GM12878 (cell line): ENCODE measurements at regions not wholly inside any gene's neighbourhood (a gene's known extent, or its start where the extent isn't known, plus 50 kb on each side); places are given as distances from the start of the nearest gene placed in this dataset.

Experiments
- ATAC-seq: fragments of 200-7000 bp; cut with Tn5 transposase; 3 replicates; pipeline ENCODE4 v1.9.1; 2020; ENCODE audit warnings: mild to moderate bottlenecking, moderate library complexity
- BruUV-seq: library from RNA; stranded (reverse); fragments of 400-500 nt; replicated peaks from 2 replicates; lab custom pipeline; 2021; lab: Mats Ljungman, UMichigan
- CTCF ChIA-PET: fragments of 300-600 bp; sonication (Branson Sonifier 250); formaldehyde crosslinking; extraction: SDS; loops from one replicate; lab custom pipeline; 2021; ENCODE audit warnings: inconsistent platforms; lab: Yijun Ruan, JAX
- POLR2A ChIA-PET: fragments of 350-600 bp; formaldehyde crosslinking; extraction: SDS; loops from one replicate; lab custom pipeline; 2021; ENCODE audit warnings: inconsistent platforms; lab: Charles Lee
- RAD21 ChIA-PET: fragments of 300-600 bp; sonication (Branson Sonifier 250); formaldehyde crosslinking; loops from one replicate; lab custom pipeline; 2023; ENCODE audit warnings: antibody characterized with exemption; ENCODE audit not compliant: unreplicated experiment; lab: Charles Lee
- SMC1A ChIA-PET: fragments of 300-600 bp; sonication (Branson Sonifier 250); formaldehyde crosslinking; loops from one replicate; lab custom pipeline; 2023; ENCODE audit not compliant: unreplicated experiment, uncharacterized antibody; lab: Charles Lee
- DNase-seq: peaks from one replicate; pipeline ENCODE4 v3.0.0-alpha.2; 2011; ENCODE audit warnings: low read depth, low spot score
- FAIRE-seq: peaks from 3 replicates; lab custom pipeline; 2011; peaks lifted over from hg19 to GRCh38; lab: Jason Lieb, UNC
- H2AFZ ChIP-seq: 2 replicates; pipeline ENCODE4 v1.6.0; 2011; ENCODE audit warnings: low read depth, low read length, control low read depth; ENCODE audit not compliant: control insufficient read depth
- H3K27ac ChIP-seq: 2 replicates; pipeline ENCODE4 v1.5.1; 2011; ENCODE audit warnings: control low read depth; ENCODE audit not compliant: control insufficient read depth, insufficient read depth
- H3K27me3 ChIP-seq, 2 experiments: replicated peaks in 1 of 2; 2 replicates each; pipeline versions ENCODE4 v1.6.0 to v1.6.1; 2011; ENCODE audit warnings: low read length in 1 of 2; ENCODE audit not compliant: control insufficient read depth in 2 of 2, insufficient read depth in 2 of 2
- H3K36me3 ChIP-seq, 2 experiments: 2 replicates each; pipeline ENCODE4 v1.5.1; 2011; ENCODE audit warnings: low read length in 1 of 2; ENCODE audit not compliant: control insufficient read depth in 2 of 2, insufficient read depth in 2 of 2
- H3K4me1 ChIP-seq: 2 replicates; pipeline ENCODE4 v1.6.1; 2011; ENCODE audit warnings: mild to moderate bottlenecking, low read length, moderate library complexity, mixed read lengths; ENCODE audit not compliant: control insufficient read depth, insufficient read depth
- H3K4me2 ChIP-seq: 2 replicates; pipeline ENCODE4 v1.6.0; 2011; ENCODE audit warnings: control low read depth; ENCODE audit not compliant: control insufficient read depth, insufficient read depth
- H3K4me3 ChIP-seq: fragments of 200-600 bp; sonication (generic); 2 replicates; pipeline ENCODE4 v1.5.1; 2016
- H3K79me2 ChIP-seq: 2 replicates; pipeline ENCODE4 v1.6.0; 2011; ENCODE audit warnings: low read length; ENCODE audit not compliant: control insufficient read depth, insufficient read depth
- H3K9ac ChIP-seq: 2 replicates; pipeline ENCODE4 v1.8.0; 2011; ENCODE audit warnings: low read length, control low read depth, mixed read lengths; ENCODE audit not compliant: control insufficient read depth, insufficient read depth
- H3K9me3 ChIP-seq: replicated peaks from 3 replicates; pipeline ENCODE4 v1.5.1; 2011; ENCODE audit warnings: mild to moderate bottlenecking, low read length; ENCODE audit not compliant: control insufficient read depth, insufficient read depth
- H4K20me1 ChIP-seq: 2 replicates; pipeline ENCODE4 v1.6.0; 2011; ENCODE audit not compliant: control insufficient read depth, insufficient read depth
- BACH1 ChIP-seq: fragments of 450-650 bp; IDR thresholded peaks from 2 replicates; pipeline ENCODE4 v1.6.1; 2017; ENCODE audit warnings: mild to moderate bottlenecking, borderline replicate concordance
- BHLHE40 ChIP-seq, 2 experiments: fragments of 450-650 bp in 1 of 2; IDR thresholded peaks; 2 replicates each; pipeline ENCODE4 v1.6.1; 2011 to 2017; ENCODE audit warnings: low read depth in 2 of 2, borderline replicate concordance in 1 of 2, improper control_type of control experiment in 1 of 2, low read length in 1 of 2, mild to moderate bottlenecking in 1 of 2
- E2F4 ChIP-seq: IDR thresholded peaks from 2 replicates; pipeline ENCODE4 v1.6.1; 2012; ENCODE audit warnings: low read depth, low read length, improper control_type of control experiment
- EED ChIP-seq: sonication (generic); IDR thresholded peaks from 2 replicates; pipeline ENCODE4 v1.6.1; 2016; ENCODE audit warnings: antibody characterized with exemption, low read depth
- ETV6 ChIP-seq, 2 experiments: fragments of 450-650 bp in 1 of 2; IDR thresholded peaks in 1 of 2; conservative IDR thresholded peaks in 1 of 2; 2 replicates each; pipeline ENCODE4 v1.6.1; 2014; ENCODE audit warnings: antibody characterized with exemption in 1 of 2, borderline replicate concordance in 1 of 2, low read depth in 1 of 2, mild to moderate bottlenecking in 1 of 2, moderate library complexity in 1 of 2
- FOXK2 ChIP-seq: fragments of 450-650 bp; IDR thresholded peaks from 2 replicates; pipeline ENCODE4 v1.6.1; 2017; ENCODE audit warnings: mild to moderate bottlenecking, moderate library complexity
- LARP7 ChIP-seq: fragments of 450-650 bp; IDR thresholded peaks from 2 replicates; pipeline ENCODE4 v1.6.1; 2017; ENCODE audit warnings: mild to moderate bottlenecking
- SIN3A ChIP-seq: IDR thresholded peaks from 2 replicates; pipeline ENCODE4 v1.6.1; 2012; ENCODE audit warnings: low read depth, low read length, improper control_type of control experiment
- SREBF1 ChIP-seq: IDR thresholded peaks from 2 replicates; pipeline ENCODE4 v1.6.1; 2012; ENCODE audit warnings: mild to moderate bottlenecking, low read length
- ZBED1 ChIP-seq: IDR thresholded peaks from 2 replicates; pipeline ENCODE4 v1.6.1; 2016; ENCODE audit warnings: borderline replicate concordance
- ZSCAN29 ChIP-seq: fragments of 450-650 bp; IDR thresholded peaks from 2 replicates; pipeline ENCODE4 v1.6.1; 2017; ENCODE audit warnings: mild to moderate bottlenecking, moderate library complexity
- WGBS: methylation state at CpG from one replicate; pipeline ENCODE4 v1.1.6; 2016; ENCODE audit warnings: low lambda C conversion rate; ENCODE audit not compliant: insufficient replicate concordance, insufficient coverage; ENCODE audit errors: missing lambda C conversion rate; 5-methylcytosine and 5-hydroxymethylcytosine counted together
- in situ Hi-C: fragments of 300-500 bp; cut with MboI; formaldehyde crosslinking; loops from 9 replicates; pipeline ENCODE4 v1.14.3; 2018; ENCODE audit warnings: mixed read lengths
- intact Hi-C: fragments of 100-400 bp; cut with micrococcal nuclease; formaldehyde crosslinking; loops from one replicate; pipeline ENCODE4 v1.14.2; 2022; ENCODE audit not compliant: unreplicated experiment

GRCh38 chr2:220626603-220627002 is 945.5 kb downstream of the EPHA4 start:
- ChIA-PET CTCF (no interaction called here), SMC1A (interaction anchor here (1.0 kb wide), 1 partner anchor 11 kb away, joined by 3 read pairs; no protein-coding TSS in a partner anchor), POLR2A (no interaction called here), RAD21 (no interaction called here)
- Histone ChIP-seq H3K27me3 (peaks cover 0 to 3% of the 10 kb centered on the region in 2 experiments; a peak in 1 of 4 replicates), H3K9me3 (no peaks in the 10 kb centered on the region), H3K4me1 (no peaks in the 10 kb centered on the region), H2AFZ (no peak overlapping the region), H4K20me1 (no peaks in the 10 kb centered on the region), H3K79me2 (no peaks in the 10 kb centered on the region), H3K27ac (no peak overlapping the region), H3K9ac (no peak overlapping the region), H3K36me3 (no peaks in the 10 kb centered on the region), H3K4me3 (no peak overlapping the region), H3K4me2 (no peak overlapping the region)
- intact Hi-C loops = no loop called here
- TF ChIP-seq SREBF1 = no peak
- TF ChIP-seq SIN3A = no peak
- TF ChIP-seq E2F4 = no peak
- no peak for TF ChIP-seq ETV6 (conservative IDR thresholded peaks at IDR 0.05 in 1 of 2, IDR thresholded peaks at IDR 0.05 in 1 of 2; ENCODE audit: borderline replicate concordance in 1 of 2, low read depth in 1 of 2)
- TF ChIP-seq BACH1 = no peak
- TF ChIP-seq BHLHE40 (IDR thresholded peaks at IDR 0.05; ENCODE audit: borderline replicate concordance in 1 of 2, low read depth in 2 of 2, low read length in 1 of 2) = no peak
- TF ChIP-seq FOXK2 = no peak
- no peak for FAIRE-seq
- in situ Hi-C loops = no loop called here
- no peak for DNase-seq
- no peak for ATAC-seq
- 2% methylated on average over 3 of the region's 3 CpGs for WGBS
- BruUV-seq = no TSS peak

- no peaks in the 10 kb centered on the region for H3K36me3 ChIP-seq
- H3K79me2 ChIP-seq = no peaks in the 10 kb centered on the region
- no TSS peak for BruUV-seq
- no peak overlapping the region for H2AFZ ChIP-seq
- H3K27ac ChIP-seq = no peak overlapping the region
- no peak for FAIRE-seq
- no peaks in the 10 kb centered on the region for H3K9me3 ChIP-seq
- in situ Hi-C loops = no loop called here
- ATAC-seq = no peak
- CTCF ChIA-PET = interaction anchor here (1.2 kb wide), 1 partner anchor 8 kb away, joined by 3 read pairs; no protein-coding TSS in a partner anchor
- intact Hi-C loops = no loop called here
- H3K27me3 ChIP-seq = peaks cover 0 to 3% of the 10 kb centered on the region in 2 experiments; a peak in 1 of 4 replicates
- H3K4me2 ChIP-seq = no peak overlapping the region
- TF ChIP-seq EED = no peak
- no peak for TF ChIP-seq ZBED1
- no peak for TF ChIP-seq ZSCAN29
- no peak for TF ChIP-seq BHLHE40 (IDR thresholded peaks at IDR 0.05; ENCODE audit: borderline replicate concordance in 1 of 2, low read depth in 2 of 2, low read length in 1 of 2)
- no peak for TF ChIP-seq LARP7
- TF ChIP-seq, all 136 proteins: peak for 0
- no peak for DNase-seq
- H3K4me1 ChIP-seq = no peaks in the 10 kb centered on the region
- no peak overlapping the region for H3K4me3 ChIP-seq
- no peak overlapping the region for H3K9ac ChIP-seq
- H4K20me1 ChIP-seq = no peaks in the 10 kb centered on the region
- ChIA-PET RAD21 (no interaction called here), POLR2A (no interaction called here), SMC1A (no interaction called here)
These were observed 943.9 kb downstream of the EPHA4 start for GRCh38 chr2:220628252-220628651.
